GM12878 (cell line): ENCODE measurements at regions not wholly inside any gene's neighbourhood (a gene's known extent, or its start where the extent isn't known, plus 50 kb on each side); places are given as distances from the start of the nearest gene placed in this dataset.

Experiments
- HCFC1 ChIP-seq: fragments of 150-350 bp; IDR thresholded peaks from 2 replicates; pipeline ENCODE4 v1.6.1; 2014; ENCODE audit warnings: low read length
- JUND ChIP-seq: IDR thresholded peaks from 2 replicates; pipeline ENCODE4 v1.6.1; 2012; ENCODE audit warnings: low read depth, mild to moderate bottlenecking, low read length, improper control_type of control experiment, moderate library complexity
- MTA3 ChIP-seq: IDR thresholded peaks from 2 replicates; pipeline ENCODE4 v1.6.1; 2012; ENCODE audit warnings: low read length, inconsistent platforms, borderline replicate concordance
- RAD21 ChIP-seq: IDR thresholded peaks from 2 replicates; pipeline ENCODE4 v1.6.1; 2011; ENCODE audit warnings: mild to moderate bottlenecking, low read depth, low read length, moderate library complexity; ENCODE audit not compliant: insufficient read depth
- YY1 ChIP-seq: IDR thresholded peaks from 2 replicates; pipeline ENCODE4 v1.6.1; 2011; ENCODE audit warnings: low read depth, mild to moderate bottlenecking, low read length

DNA sequence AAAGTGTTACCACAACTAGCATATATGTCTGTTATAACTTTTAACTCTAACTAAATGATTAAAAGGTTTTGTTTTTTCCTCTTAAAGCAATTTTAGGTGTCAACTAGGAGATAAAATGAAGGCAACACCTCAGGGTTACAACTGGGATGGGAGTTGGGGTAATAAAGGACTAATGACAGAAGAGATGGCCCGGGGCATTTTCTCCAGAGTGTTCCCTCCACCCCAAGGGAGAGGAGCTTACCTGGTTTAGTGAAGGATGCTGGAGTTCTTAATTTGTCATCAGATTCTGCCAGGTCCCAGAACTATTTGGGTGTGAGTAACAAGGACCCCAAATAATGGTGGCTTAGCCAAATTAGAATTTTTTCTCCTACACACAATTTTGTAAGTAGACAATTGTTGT is 260.3 kb downstream of the CD109 start:
- TF ChIP-seq HCFC1 (no peak), RAD21 (no peak), YY1 (no peak), MTA3 (no peak), JUND (no peak)
